Epidermal melanocyte (primary cell): ENCODE measurements at regions not wholly inside any gene's neighbourhood (a gene's known extent, or its start where the extent isn't known, plus 50 kb on each side); places are given as distances from the start of the nearest gene placed in this dataset.
"Not testable (repeated sequence)": the region's sequence is repeated elsewhere in the genome, so short reads cannot be mapped to it uniquely, and the experiment has no call there.

Experiments
- DNase-seq: peaks from one replicate; pipeline ENCODE4 v3.0.0; 2011; ENCODE audit warnings: low spot score; ENCODE audit not compliant: insufficient read length

- no peak for DNase-seq
Measured at GRCh38 chr2:31664949-31665724, 84.4 kb upstream of the SRD5A2 start.

- DNase-seq = no peak
Measured at GRCh38 chr2:31660812-31661335, 80.1 kb upstream of the SRD5A2 start.

DNA sequence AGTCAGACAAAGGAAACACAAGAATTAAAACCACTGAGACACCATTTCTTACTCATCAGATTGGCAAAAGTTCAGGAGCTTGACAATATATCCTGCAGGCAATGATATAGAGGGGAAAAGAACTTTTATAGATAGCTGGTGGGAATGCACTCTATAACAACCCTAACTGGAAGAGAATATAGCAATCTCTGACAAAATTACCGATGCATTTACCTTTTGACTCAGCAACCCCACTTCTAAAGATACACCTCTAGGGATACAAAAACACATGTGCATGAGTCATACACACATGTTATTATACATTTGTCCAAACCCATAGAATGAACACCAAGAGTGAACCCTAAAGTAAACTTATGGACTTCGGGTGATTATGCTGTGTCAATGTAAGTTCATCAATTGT, 79.4 kb upstream of the SRD5A2 start:
- no peak for DNase-seq

DNA sequence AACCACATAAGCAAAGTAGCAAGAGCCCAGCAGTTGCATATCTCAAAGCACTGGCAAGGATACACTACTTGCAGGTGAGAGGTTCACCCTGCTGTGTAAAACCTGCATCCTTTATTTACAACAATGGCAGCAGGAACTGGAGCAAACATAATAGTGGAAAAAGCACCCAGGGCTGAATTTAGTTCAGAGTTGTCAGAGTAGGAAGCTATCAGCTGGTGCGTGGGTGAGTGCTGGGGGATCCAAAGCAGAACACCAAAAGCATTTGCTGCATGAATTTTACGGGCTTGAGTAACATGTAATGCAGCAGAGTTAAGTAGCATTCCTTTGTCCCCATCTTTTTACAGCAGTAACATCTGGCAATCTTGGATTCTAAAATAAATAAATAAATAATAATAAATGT, 73.5 kb upstream of the SRD5A2 start:
- DNase-seq = no peak

DNA sequence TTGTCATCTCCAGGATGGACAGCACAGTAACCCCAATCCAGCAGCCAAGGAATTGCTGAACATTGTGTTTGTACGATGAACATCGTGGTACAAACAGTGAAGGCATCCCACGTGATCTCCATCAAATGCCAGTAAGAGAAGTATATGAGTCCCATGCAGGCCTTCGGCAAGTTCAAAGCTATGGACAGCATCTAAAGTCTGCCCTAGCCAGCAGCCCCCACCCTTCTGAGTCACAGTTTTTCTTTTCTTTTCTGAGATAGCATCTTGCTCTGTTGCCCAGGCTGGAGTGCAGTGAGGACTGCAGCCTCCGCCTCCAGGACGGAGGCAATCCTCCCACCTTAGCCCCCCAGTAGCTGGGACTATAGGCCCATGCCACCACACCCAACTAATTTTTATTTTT, 71.0 kb upstream of the SRD5A2 start:
- DNase-seq = no peak

DNA sequence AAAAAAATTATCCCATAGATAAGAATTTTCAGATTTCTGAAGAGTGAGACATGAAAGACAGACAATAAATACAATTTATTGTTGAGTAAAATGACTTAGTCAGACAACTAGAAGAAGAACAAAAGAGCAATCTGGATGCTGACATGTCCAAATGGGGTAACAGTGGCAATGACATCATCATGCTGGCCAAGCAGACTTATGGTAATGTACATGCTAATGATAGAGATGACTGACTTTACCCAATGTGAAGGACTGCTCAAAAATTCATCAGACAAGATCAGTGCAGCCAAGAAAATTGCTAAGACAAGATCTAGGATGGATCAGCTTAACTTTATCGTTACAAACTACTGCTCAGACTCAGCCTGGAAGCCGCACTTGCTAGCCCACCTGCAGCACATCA, 70.5 kb upstream of the SRD5A2 start:
- DNase-seq = no peak

DNA sequence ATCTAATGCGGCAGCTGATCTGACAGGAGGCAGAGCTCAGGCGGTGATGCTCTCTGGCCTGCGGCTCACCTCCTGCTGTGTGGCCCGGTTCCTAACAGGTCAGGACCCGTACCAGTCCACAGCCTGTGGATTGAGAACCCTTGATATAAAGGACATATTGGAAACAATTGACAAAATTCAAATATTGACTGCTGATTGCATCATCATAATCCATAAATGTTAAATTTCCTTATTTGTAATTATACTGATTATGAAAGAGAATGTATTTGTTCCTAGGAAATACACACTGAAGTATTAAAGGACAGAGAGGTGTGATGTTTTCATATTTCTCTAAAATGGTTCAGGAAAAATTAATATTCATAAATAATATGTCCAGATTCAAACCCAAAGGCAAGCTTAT, 63.8 kb upstream of the SRD5A2 start:
- no peak for DNase-seq

DNA sequence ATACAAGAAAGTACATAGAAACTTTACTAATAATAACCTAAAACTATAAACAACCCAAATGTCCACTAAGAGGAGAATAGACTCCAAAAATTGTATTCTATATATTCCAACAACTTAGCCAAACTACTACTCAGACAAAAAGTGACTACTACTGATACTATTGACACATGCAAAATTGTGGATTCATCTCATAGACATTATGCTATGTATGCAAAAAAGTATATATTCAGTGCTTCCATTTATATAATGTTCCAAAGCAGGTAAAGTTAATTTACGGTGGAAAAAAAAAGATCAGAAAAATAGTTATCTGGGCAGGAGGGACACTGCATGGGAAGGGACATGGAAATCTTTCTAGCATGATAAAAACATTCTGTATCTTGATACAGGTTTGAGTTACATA, 62.0 kb upstream of the SRD5A2 start:
- no peak for DNase-seq

DNA sequence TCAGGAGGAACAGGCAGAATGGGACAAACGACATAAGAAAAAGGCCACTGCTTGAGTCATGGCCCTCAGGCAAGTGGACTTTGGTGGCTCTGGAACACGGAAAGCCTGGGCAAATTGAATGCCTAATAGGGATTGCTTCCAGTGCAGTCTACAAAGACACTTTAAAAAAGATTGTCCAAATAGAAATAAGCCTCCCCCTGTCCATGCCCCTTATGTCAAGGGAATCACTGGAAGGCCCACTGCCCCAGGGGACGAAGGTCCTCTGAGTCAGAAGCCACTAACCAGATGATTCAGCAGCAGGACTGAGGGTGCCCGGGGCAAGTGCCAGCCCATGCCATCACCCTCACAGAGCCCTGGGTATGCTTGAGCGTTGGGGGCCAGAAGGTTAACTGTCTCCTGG, 51.5 kb upstream of the SRD5A2 start:
- not testable (repeated sequence) for DNase-seq
